AG10803 (cell line): ENCODE measurements at regions not wholly inside any gene's neighbourhood (a gene's known extent, or its start where the extent isn't known, plus 50 kb on each side); places are given as distances from the start of the nearest gene placed in this dataset.

Source experiments
- DNase-seq: peaks from one replicate; pipeline ENCODE4 v3.0.0; 2010; ENCODE audit warnings: low read depth
- H3K4me3 ChIP-seq: 2 replicates; pipeline ENCODE4 v1.5.1; 2011; ENCODE audit warnings: mild to moderate bottlenecking, low read length, control low read depth
- CTCF ChIP-seq: conservative IDR thresholded peaks from 2 replicates; pipeline ENCODE4 v1.5.1; 2011; ENCODE audit warnings: mild to moderate bottlenecking, low read length, control low read depth, inconsistent platforms

- DNase-seq, result no peak
- TF ChIP-seq CTCF, result no peak
- no peak overlapping the region for H3K4me3 ChIP-seq
Measured at GRCh38 chr13:97520061-97520460, 86.1 kb downstream of the RAP2A start.

GRCh38 chr13:97520866-97521265 is 86.9 kb downstream of the RAP2A start:
- no peak for DNase-seq
- H3K4me3 ChIP-seq, result no peak overlapping the region
- TF ChIP-seq CTCF, result no peak

GRCh38 chr13:97521726-97522125 is 87.8 kb downstream of the RAP2A start:
- no peak for DNase-seq
- no peak overlapping the region for H3K4me3 ChIP-seq
- TF ChIP-seq CTCF, result no peak

GRCh38 chr13:97522243-97522642 is 88.3 kb downstream of the RAP2A start:
- TF ChIP-seq CTCF, result no peak
- DNase-seq, result no peak
- no peak overlapping the region for H3K4me3 ChIP-seq

- H3K4me3 ChIP-seq, result no peak overlapping the region
- no peak for DNase-seq
- TF ChIP-seq CTCF, result no peak
Measured at GRCh38 chr13:97526556-97526955, 92.6 kb downstream of the RAP2A start.

- TF ChIP-seq CTCF, result no peak
- no peak for DNase-seq
- H3K4me3 ChIP-seq, result no peak overlapping the region
Measured at GRCh38 chr13:97528518-97528917, 94.5 kb downstream of the RAP2A start.

- no peak for DNase-seq
Measured at GRCh38 chr13:97534540-97534939, 100.6 kb downstream of the RAP2A start.

More at GRCh38 chr13:97534540-97534939, 100.6 kb downstream of the RAP2A start:
- TF ChIP-seq CTCF, result no peak
- no peak overlapping the region for H3K4me3 ChIP-seq
